Mesenchymal stem cell (in vitro differentiated cells and primary cell): ENCODE measurements at regions not wholly inside any gene's neighbourhood (a gene's known extent, or its start where the extent isn't known, plus 50 kb on each side); places are given as distances from the start of the nearest gene placed in this dataset.

Experiments used
- DNase-seq: peaks from one replicate; pipeline ENCODE4 v3.0.0-alpha.2; 2013
- H2AFZ ChIP-seq: one replicate; pipeline ENCODE4 v1.6.1; 2013; ENCODE audit warnings: low read depth, mild to moderate bottlenecking, control low read depth, inconsistent platforms, low read length, moderate library complexity
- H2AK5ac ChIP-seq: 2 replicates; pipeline ENCODE4 v1.6.1; 2013; ENCODE audit warnings: low read length, moderate library complexity, mild to moderate bottlenecking, inconsistent platforms; ENCODE audit not compliant: severe bottlenecking
- H2BK120ac ChIP-seq: one replicate; pipeline ENCODE4 v1.6.1; 2013; ENCODE audit warnings: low read depth, mild to moderate bottlenecking, inconsistent platforms, low read length, moderate library complexity
- H2BK12ac ChIP-seq, 2 experiments: one replicate each; pipeline ENCODE4 v1.6.1; 2013; ENCODE audit warnings: inconsistent platforms in 2 of 2, low read length in 2 of 2, mild to moderate bottlenecking in 2 of 2, moderate library complexity in 2 of 2, control low read depth in 1 of 2
- H2BK15ac ChIP-seq: one replicate; pipeline ENCODE4 v1.6.1; 2013; ENCODE audit warnings: mild to moderate bottlenecking, low read depth, inconsistent platforms; ENCODE audit not compliant: poor library complexity, severe bottlenecking
- H2BK5ac ChIP-seq: 2 replicates; pipeline ENCODE4 v1.6.1; 2013; ENCODE audit warnings: low read depth, mild to moderate bottlenecking, low read length, control low read depth, inconsistent platforms; ENCODE audit not compliant: poor library complexity, severe bottlenecking
- H3K14ac ChIP-seq, 2 experiments: one replicate each; pipeline ENCODE4 v1.6.1; 2013; ENCODE audit warnings: inconsistent platforms in 2 of 2, low read length in 2 of 2, control low read depth in 1 of 2, mild to moderate bottlenecking in 1 of 2, moderate library complexity in 1 of 2
- H3K18ac ChIP-seq, 2 experiments: one replicate each; pipeline ENCODE4 v1.6.1; 2013; ENCODE audit warnings: inconsistent platforms in 2 of 2, low read length in 2 of 2, control low read depth in 1 of 2, low read depth in 1 of 2, mild to moderate bottlenecking in 1 of 2
- H3K23ac ChIP-seq, 2 experiments: one replicate each; pipeline ENCODE4 v1.6.1; 2013; ENCODE audit warnings: inconsistent platforms in 2 of 2, low read length in 2 of 2, mild to moderate bottlenecking in 2 of 2, moderate library complexity in 2 of 2, control low read depth in 1 of 2
- H3K27ac ChIP-seq: 2 replicates; pipeline ENCODE4 v1.5.1; 2013; ENCODE audit warnings: mild to moderate bottlenecking, moderate library complexity, low read length, control low read depth, inconsistent platforms; ENCODE audit not compliant: poor library complexity, severe bottlenecking
- H3K27me3 ChIP-seq, 2 experiments: 2 replicates each; pipeline versions ENCODE4 v1.6.1 to v1.7.0; 2013; ENCODE audit warnings: low read length in 2 of 2, mild to moderate bottlenecking in 2 of 2, moderate library complexity in 2 of 2, control low read depth in 1 of 2, inconsistent platforms in 1 of 2; ENCODE audit not compliant: control insufficient read depth in 1 of 2, insufficient read depth in 1 of 2
- H3K36me3 ChIP-seq, 2 experiments: 2 replicates each; pipeline versions ENCODE4 v1.6.1 to v1.7.0; 2013; ENCODE audit warnings: low read length in 2 of 2, control low read depth in 1 of 2, inconsistent platforms in 1 of 2, low read depth in 1 of 2, mild to moderate bottlenecking in 1 of 2; ENCODE audit not compliant: insufficient read depth in 2 of 2, control insufficient read depth in 1 of 2
- H3K4ac ChIP-seq, 2 experiments: one replicate each; pipeline ENCODE4 v1.6.1; 2013; ENCODE audit warnings: inconsistent platforms in 2 of 2, low read length in 2 of 2, mild to moderate bottlenecking in 2 of 2, moderate library complexity in 2 of 2, control low read depth in 1 of 2, low read depth in 1 of 2
- H3K4me1 ChIP-seq: 2 replicates; pipeline ENCODE4 v1.6.1; 2013; ENCODE audit warnings: low read depth, low read length, control low read depth; ENCODE audit not compliant: control insufficient read depth, insufficient read depth
- H3K4me2 ChIP-seq: 2 replicates; pipeline ENCODE4 v1.6.1; 2013; ENCODE audit warnings: low read length, mild to moderate bottlenecking, inconsistent platforms; ENCODE audit not compliant: poor library complexity, severe bottlenecking
- H3K4me3 ChIP-seq, 2 experiments: 2 replicates each; pipeline versions ENCODE4 v1.5.1 to v1.7.0; 2013; ENCODE audit warnings: low read length in 2 of 2, mild to moderate bottlenecking in 2 of 2, control low read depth in 1 of 2, low read depth in 1 of 2; ENCODE audit not compliant: insufficient read depth in 1 of 2
- H3K79me1 ChIP-seq: replicated peaks from 2 replicates; pipeline ENCODE4 v1.6.1; 2013; ENCODE audit warnings: mild to moderate bottlenecking, control low read depth, low read length, inconsistent platforms; ENCODE audit not compliant: poor library complexity, severe bottlenecking
- H3K9ac ChIP-seq: 2 replicates; pipeline ENCODE4 v1.7.0; 2013; ENCODE audit warnings: mild to moderate bottlenecking, low read length, moderate library complexity
- H3K9me3 ChIP-seq: 2 replicates; pipeline ENCODE4 v1.7.0; 2013; ENCODE audit warnings: mild to moderate bottlenecking, low read length; ENCODE audit not compliant: control insufficient read depth
- H4K8ac ChIP-seq: one replicate; pipeline ENCODE4 v1.6.1; 2013; ENCODE audit warnings: inconsistent platforms, mild to moderate bottlenecking, low read length, moderate library complexity
- H4K91ac ChIP-seq: one replicate; pipeline ENCODE4 v1.6.1; 2013; ENCODE audit warnings: mild to moderate bottlenecking, low read length, inconsistent platforms
- WGBS: methylation state at CpG from one replicate; pipeline ENCODE4 v1.1.7; 2013; ENCODE audit warnings: mixed read lengths; 5-methylcytosine and 5-hydroxymethylcytosine counted together

DNA sequence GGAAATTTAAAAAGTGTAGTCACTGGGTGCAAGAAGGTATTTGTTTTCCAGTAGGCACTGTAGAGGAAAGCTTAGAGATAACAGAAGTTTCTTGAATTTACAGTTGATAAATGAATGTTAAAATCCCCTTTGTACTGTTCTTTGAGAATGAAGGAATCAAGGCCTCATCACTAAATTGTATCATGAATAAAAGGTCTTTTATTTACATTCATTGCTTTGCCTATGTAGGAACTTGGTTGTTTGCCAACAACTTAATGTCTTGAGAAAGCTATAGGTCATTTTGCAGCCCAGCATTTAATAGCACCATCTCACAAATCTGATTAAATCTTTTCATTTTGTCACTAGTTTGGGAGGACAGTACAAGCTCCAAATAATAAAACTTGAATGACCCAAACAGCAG, 213.9 kb upstream of the ITGA4 start:
- no peak overlapping the region for H3K14ac ChIP-seq
- no peaks in the 10 kb centered on the region for H3K79me1 ChIP-seq
- no peak overlapping the region for H3K23ac ChIP-seq
- H3K27me3 ChIP-seq = no peaks in the 10 kb centered on the region
- no peak overlapping the region for H2BK12ac ChIP-seq
- H2BK120ac ChIP-seq = no peak overlapping the region
- no peak overlapping the region for H3K27ac ChIP-seq
- H3K9ac ChIP-seq = no peak overlapping the region
- H3K4ac ChIP-seq = no peak overlapping the region
- no peak for DNase-seq
- no peak overlapping the region for H4K8ac ChIP-seq
- no peak overlapping the region for H3K4me2 ChIP-seq
- no peaks in the 10 kb centered on the region for H3K4me1 ChIP-seq
- no peaks in the 10 kb centered on the region for H3K9me3 ChIP-seq
- H3K36me3 ChIP-seq = no peaks in the 10 kb centered on the region
- H4K91ac ChIP-seq = no peak overlapping the region
- H2AK5ac ChIP-seq = no peak overlapping the region
- H2AFZ ChIP-seq = no peak overlapping the region
- no peak overlapping the region for H2BK15ac ChIP-seq
- no peak overlapping the region for H3K18ac ChIP-seq
- H2BK5ac ChIP-seq = no peak overlapping the region
- H3K4me3 ChIP-seq = no peak overlapping the region

DNA sequence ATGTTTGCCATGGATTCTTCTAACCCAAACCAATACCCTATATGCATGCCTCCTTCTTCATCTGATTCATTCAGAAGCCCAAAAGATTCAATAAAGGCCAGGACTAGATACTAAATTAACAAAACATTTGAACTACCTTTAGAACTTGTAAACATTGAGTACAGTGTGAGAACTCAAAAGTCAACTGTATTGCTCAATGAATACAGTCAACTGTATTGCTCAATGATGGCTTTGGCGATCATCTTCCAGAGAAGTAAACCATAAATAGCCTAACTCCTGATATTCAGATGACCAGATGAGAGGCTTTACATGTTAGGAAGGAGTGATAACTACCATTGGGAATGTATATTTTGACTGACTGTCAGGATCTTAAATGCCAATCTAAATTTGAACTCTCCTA, 206.5 kb upstream of the ITGA4 start:
- Histone ChIP-seq H4K8ac (no peak overlapping the region), H3K14ac (no peak overlapping the region), H3K4me1 (no peaks in the 10 kb centered on the region), H3K27me3 (no peaks in the 10 kb centered on the region), H3K4ac (no peak overlapping the region), H2AK5ac (no peak overlapping the region), H3K23ac (no peak overlapping the region), H2BK120ac (no peak overlapping the region), H3K4me2 (no peak overlapping the region), H3K27ac (no peak overlapping the region), H3K36me3 (no peaks in the 10 kb centered on the region), H2AFZ (no peak overlapping the region), H3K9me3 (no peaks in the 10 kb centered on the region), H2BK12ac (no peak overlapping the region), H3K9ac (no peak overlapping the region), H3K4me3 (no peak overlapping the region), H2BK5ac (no peak overlapping the region), H2BK15ac (no peak overlapping the region), H4K91ac (no peak overlapping the region), H3K79me1 (no peaks in the 10 kb centered on the region), H3K18ac (no peak overlapping the region)
- peak; percentile 45 for DNase-seq
- WGBS = 100% methylated on average over 1 of the region's 1 CpG

DNA sequence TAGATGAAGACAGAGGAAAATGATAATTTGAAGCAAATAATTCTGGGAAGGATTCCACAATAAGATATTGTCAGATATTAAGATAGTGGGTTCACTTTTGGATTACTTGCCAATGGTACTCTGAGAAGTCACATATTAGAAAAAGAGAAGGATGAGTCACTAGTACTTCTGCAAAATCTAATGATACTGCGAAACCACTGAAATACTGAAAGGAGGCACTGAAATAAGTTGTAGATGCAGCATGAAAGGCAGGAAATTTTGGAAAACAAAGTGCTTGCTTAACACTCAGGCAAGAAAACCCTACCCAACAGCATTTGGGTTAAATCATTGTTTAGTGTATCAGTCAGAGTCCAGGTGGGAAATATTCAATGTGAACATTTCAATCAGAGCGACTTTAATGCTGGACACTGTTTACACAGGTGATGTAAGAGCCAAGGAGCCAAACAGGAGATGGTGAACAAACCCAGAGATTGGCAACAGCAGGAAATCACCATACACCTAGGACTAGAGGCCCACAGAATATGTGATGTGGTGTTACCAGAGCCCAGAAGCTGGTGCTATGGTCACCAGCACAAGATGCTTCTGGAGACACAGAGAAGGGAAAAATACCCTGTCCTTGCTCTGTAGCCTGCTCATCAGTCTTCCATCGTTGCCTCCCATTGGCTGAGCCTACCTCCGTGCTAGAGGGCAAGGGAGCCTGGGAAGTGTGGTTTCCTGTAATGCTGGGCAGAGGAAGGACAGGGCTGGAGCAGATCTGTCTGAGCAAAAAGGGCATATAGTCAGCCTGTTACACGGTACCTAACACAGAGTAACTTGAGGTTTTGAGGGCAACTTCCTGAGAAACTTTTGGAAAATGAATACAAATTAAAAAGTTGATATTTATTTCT, 204.7 kb upstream of the ITGA4 start:
- no peak for DNase-seq
- Histone ChIP-seq H3K23ac (peak overlapping the region in 1 of 2 experiments; percentile 72), H2BK12ac (no peak overlapping the region), H4K8ac (no peak overlapping the region), H3K18ac (peak overlapping the region in 1 of 2 experiments; percentile 5), H3K4me2 (no peak overlapping the region), H3K9me3 (no peaks in the 10 kb centered on the region), H3K4me1 (no peaks in the 10 kb centered on the region), H3K36me3 (no peaks in the 10 kb centered on the region), H2BK15ac (no peak overlapping the region), H3K4ac (no peak overlapping the region), H3K4me3 (no peak overlapping the region), H2AFZ (no peak overlapping the region), H3K14ac (no peak overlapping the region), H3K9ac (no peak overlapping the region), H2AK5ac (no peak overlapping the region), H2BK120ac (no peak overlapping the region), H3K79me1 (no peaks in the 10 kb centered on the region), H4K91ac (no peak overlapping the region), H3K27me3 (no peaks in the 10 kb centered on the region), H3K27ac (no peak overlapping the region), H2BK5ac (no peak overlapping the region)
- 84% methylated on average over 5 of the region's 5 CpGs for WGBS

DNA sequence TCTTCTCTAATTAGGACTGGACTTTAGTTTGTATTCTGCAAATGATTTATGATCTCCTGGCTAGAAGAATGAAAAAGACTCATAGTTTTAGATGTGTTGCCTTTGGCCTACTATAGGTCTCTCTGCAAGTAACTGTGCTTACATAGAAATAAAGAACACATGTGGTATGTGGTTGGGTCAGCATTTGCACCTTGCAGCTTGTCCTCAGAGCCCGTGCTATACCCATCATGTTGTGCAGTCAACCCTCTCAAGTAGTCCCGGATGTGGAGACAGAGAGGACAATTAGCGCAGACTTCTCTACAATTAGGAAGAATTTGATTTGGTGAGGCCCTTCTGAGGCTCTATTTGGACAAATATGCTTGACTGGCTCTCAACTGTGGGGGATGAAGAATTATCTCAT, 203.7 kb upstream of the ITGA4 start:
- WGBS = 95% methylated on average over 3 of the region's 3 CpGs

More for the DNA sequence above, 203.7 kb upstream of the ITGA4 start:
- Histone ChIP-seq H3K9me3 (no peaks in the 10 kb centered on the region), H2AFZ (no peak overlapping the region), H3K9ac (no peak overlapping the region), H2BK5ac (no peak overlapping the region), H3K4me2 (no peak overlapping the region), H3K23ac (no peak overlapping the region), H3K14ac (no peak overlapping the region), H4K8ac (no peak overlapping the region), H4K91ac (no peak overlapping the region), H2BK12ac (no peak overlapping the region), H2BK120ac (no peak overlapping the region), H2AK5ac (no peak overlapping the region), H3K27me3 (no peaks in the 10 kb centered on the region), H3K79me1 (no peaks in the 10 kb centered on the region), H3K4ac (no peak overlapping the region), H3K4me1 (no peaks in the 10 kb centered on the region), H3K36me3 (no peaks in the 10 kb centered on the region), H3K4me3 (no peak overlapping the region), H3K18ac (no peak overlapping the region), H2BK15ac (no peak overlapping the region), H3K27ac (no peak overlapping the region)
- no peak for DNase-seq
